Stimulated activated CD4-positive, alpha-beta T cell treated with anti-CD3 and anti-CD28 coated beads, TNF-alpha, amount 100 ng/mL, for 1 hour (primary cell): ENCODE measurements at regions not wholly inside any gene's neighbourhood (a gene's known extent, or its start where the extent isn't known, plus 50 kb on each side); places are given as distances from the start of the nearest gene placed in this dataset.
"Not testable (repeated sequence)": the region's sequence is repeated elsewhere in the genome, so short reads cannot be mapped to it uniquely, and the experiment has no call there.

Source experiments
- DNase-seq, 3 donors: peaks; one replicate each; pipeline ENCODE4 v3.0.0-alpha.2; 2020; ENCODE audit warnings: low read depth in 3 of 3, low spot score in 1 of 3

DNA sequence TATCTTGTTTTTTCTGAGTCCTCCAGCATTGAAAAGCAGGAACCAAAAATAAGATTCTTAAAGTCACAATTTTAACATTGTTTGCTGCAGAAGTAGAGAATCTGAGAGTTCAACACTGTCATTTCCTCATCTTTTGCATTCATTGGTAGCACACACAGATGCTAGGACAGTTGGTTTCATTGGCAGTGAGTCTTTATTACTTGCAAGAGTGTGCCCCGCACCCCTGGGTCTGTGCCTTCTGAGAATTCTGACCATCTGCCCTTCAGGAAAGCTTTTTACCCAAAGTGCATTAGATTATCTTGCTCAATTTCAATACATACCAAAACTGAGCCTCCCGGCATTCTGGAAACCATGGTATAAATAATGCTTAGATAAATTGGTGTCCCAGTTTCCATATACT, 247.7 kb upstream of the SLITRK1 start:
- DNase-seq, result no peak

GRCh38 chr13:84127597-84128128, 245.4 kb upstream of the SLITRK1 start:
- no peak for DNase-seq

DNA sequence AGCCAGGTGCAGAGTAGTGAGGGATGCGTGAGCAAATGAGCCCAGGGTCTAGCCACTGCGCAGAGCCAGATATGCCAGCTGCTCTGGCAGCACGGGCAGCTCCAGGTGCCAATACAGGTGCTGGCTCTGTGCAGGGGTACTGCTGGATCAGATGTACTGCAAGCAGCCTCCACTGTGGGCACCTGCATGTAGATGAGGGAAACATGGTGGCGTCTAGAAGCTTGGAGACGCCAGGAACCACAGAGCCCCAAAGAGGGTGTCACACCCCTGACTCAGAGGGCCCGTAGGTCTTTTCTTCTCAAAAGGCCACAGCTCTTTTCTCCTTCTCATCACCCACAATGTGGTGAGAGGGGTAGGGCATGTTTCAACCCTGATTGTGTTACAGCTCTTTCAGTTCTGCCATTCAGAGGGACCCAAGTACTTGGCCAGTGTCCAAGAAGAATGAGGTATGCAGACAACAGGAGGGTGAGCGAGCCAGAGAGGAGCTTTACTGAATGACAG, 244.4 kb upstream of the SLITRK1 start:
- DNase-seq, result no peak

GRCh38 chr13:84121456-84121855, 239.2 kb upstream of the SLITRK1 start:
- DNase-seq, result no peak

GRCh38 chr13:84118839-84119409, 236.7 kb upstream of the SLITRK1 start:
- no peak for DNase-seq

GRCh38 chr13:84098273-84098672, 216.0 kb upstream of the SLITRK1 start:
- DNase-seq, result no peak

- no peak for DNase-seq
Measured at GRCh38 chr13:84097148-84097547, 214.9 kb upstream of the SLITRK1 start.

DNA sequence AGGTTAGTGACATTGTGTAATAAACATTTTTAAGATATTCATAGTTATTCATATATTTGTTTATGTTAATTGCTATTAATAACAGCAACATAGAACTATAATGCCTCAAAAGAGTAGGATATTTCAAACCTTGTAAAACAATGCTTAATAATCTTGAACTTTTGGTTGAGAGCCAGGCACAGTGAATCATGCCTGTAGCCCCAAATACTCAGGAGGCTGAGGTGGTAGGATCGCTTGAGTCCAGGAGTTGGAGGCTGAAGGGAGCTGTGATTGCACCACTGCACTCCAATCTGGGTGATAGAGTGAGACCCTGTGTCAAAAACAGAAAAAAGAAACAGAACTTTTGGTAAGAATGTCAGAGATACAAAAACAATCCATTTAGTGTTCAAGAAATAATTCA, 213.9 kb upstream of the SLITRK1 start:
- no peak for DNase-seq

DNA sequence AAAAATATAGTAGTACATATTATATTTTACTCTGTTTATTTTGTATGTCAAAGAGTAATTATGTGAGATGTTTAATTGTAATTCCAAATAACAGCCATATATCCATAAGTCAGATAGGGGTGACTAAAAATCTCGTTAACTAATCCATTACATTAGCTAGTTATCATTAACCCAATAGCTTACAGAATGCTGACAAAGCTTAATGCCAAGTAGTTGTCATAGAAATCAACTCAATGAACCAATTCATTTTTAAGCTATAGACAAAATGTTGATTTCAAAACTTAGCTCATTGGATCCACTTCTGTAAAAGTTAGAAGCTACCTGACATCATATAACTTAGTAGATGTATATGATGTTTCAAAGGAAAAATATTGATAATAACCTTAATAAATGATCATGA, 206.7 kb upstream of the SLITRK1 start:
- no peak for DNase-seq

DNA sequence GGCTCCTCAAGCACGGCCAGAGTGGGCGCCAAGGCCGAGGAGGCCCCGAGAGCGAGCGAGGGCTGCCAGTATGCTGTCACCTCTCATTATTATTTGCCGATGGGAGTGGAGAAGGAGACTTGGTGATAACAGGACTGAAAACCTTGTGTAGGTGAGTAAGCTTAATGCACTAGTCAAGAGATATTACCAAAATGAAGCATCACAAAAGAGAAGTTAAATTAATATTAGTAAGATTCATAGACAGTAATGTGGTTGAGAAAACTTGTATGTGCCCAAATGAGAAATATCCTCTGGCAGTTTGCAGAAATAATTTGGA, 204.5 kb upstream of the SLITRK1 start:
- no peak for DNase-seq

GRCh38 chr13:84086098-84086846, 204.0 kb upstream of the SLITRK1 start:
- not testable (repeated sequence) for DNase-seq

GRCh38 chr13:84082462-84082861, 200.2 kb upstream of the SLITRK1 start:
- DNase-seq, result no peak

DNA sequence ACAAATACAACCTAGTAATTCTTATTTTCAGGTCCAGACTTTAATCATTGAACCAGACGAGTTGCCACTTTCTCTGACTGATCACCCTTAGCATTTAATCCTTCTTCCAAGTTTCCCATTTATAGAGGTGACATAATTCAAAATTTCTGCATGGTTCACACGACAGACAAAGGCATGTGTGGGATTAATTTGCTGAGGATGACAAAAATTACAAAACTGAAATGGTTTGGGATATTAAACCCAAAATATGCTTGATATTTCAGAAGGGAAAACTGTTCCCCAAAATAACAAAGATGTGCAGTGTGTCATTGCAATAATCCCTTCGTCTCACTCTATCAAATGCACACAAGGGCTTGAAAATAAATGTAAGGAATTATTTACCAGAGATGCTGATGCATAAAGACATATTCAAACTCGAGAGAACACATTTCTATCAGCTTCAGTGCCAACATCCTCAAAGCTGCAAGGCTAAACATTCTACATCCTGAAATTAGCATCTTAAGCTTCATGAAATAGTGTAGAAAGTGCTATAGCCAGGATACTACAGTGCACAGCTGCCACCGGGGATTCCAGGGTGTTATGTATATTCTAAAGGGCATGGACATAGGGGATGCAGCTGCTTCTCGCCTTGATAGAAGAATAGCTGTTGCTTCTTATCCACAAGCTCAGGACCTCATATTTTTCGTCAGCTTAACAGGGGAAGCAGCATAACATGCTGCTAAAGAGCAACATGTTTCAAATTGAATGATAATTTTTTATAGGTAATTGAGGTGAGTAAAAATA, 198.7 kb upstream of the SLITRK1 start:
- DNase-seq, result no peak

DNA sequence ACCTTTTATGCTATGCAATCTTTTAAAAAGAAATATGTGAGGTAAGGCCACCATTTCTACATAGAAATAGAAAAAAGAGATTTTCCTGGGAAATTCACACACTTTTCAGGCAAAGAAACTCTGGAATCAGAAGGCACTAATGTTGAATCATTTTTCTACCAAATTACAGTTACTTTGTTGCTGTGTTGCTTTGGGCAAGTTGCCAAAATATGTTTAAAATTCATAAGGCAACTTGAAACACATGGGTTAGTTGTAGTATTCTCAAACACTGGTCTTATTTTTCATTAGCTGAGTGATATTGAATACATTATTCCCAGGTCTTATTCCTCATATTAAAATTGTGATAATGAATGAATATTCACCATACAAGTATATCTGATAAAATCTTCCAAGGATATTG, 195.0 kb upstream of the SLITRK1 start:
- DNase-seq, result no peak

DNA sequence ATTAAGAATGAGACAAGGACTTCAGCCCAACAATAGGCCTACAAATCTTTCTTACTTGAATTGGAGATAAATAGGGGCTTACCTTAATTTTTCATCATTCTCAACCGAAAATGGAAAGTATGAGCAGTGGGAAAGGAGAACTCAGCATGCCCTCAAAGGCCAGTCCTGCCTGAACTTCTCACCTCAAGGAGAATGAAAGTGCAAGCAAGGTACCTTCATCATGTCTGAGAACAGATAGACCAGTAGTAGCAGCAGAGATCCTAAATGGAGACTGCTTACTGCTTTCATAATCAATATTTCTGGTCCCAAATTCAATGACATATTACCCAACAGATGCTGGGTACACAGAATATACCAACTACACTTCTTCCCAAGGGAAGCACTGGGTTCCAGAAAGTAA, 194.0 kb upstream of the SLITRK1 start:
- DNase-seq, result no peak

- DNase-seq, result no peak
Measured at GRCh38 chr13:84050536-84050935, 168.3 kb upstream of the SLITRK1 start.

- DNase-seq, result no peak
Measured at GRCh38 chr13:84049443-84050219, 167.4 kb upstream of the SLITRK1 start.

GRCh38 chr13:84044805-84045204, 162.5 kb upstream of the SLITRK1 start:
- no peak for DNase-seq

DNA sequence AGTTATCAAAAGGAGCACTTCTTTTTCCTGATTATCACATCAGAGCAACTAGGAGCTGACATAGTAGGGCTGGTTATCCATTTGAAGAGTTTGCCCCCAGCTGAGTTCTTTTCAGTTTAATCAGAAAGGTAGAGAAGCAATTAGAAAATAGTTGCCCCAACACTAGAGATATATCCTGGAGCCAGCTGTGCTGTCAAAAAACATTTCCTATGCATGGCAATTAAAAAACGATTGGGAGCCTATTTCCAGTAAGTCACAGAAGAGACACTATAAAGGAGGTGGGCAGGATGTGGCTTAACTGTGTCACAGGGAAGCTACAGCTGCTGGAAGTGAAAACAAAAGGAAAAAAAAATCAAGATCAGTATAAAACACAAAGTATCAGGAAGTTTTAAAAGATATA, 155.7 kb upstream of the SLITRK1 start:
- no peak for DNase-seq

GRCh38 chr13:84032116-84032515, 149.8 kb upstream of the SLITRK1 start:
- no peak for DNase-seq

- DNase-seq, result no peak
Measured at GRCh38 chr13:84031120-84031519, 148.8 kb upstream of the SLITRK1 start.
